HFF-Myc (cell line): ENCODE measurements at regions not wholly inside any gene's neighbourhood (a gene's known extent, or its start where the extent isn't known, plus 50 kb on each side); places are given as distances from the start of the nearest gene placed in this dataset.

ENCODE experiments used
- DNase-seq: peaks from one replicate; pipeline ENCODE4 v3.0.0-alpha.2; 2011; ENCODE audit warnings: low read depth; ENCODE audit errors: extremely low read depth
- H3K4me3 ChIP-seq: replicated peaks from 2 replicates; pipeline ENCODE4 v1.5.1; 2011; ENCODE audit warnings: low read depth, mild to moderate bottlenecking, control low read depth, low read length
- TF ChIP-seq, protein P1 (sequence below): IDR thresholded peaks from 2 replicates; pipeline ENCODE4 v1.5.1; 2012; ENCODE audit warnings: mild to moderate bottlenecking, low read depth, low read length, control low read depth; ENCODE audit errors: missing control alignments

DNA sequence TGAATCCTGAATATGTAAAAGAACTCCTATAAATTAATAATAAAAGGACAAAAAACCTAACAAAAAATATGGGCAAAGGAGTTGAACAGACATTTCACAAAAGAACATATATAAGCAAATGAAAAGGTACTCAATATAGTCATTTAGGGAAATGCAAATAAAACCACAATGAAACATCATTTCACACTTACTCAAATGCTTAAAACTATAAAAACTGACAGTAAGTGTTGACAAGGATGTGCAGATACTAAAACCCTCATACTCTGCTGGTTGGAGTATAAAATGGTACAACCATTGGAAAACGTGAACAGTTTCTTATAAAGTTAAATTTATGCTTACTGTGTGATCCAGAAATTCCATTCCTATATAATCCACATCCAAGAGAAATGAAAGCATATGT is 247.1 kb downstream of the GXYLT1 start:
- no peak overlapping the region for H3K4me3 ChIP-seq
- no peak for DNase-seq

DNA sequence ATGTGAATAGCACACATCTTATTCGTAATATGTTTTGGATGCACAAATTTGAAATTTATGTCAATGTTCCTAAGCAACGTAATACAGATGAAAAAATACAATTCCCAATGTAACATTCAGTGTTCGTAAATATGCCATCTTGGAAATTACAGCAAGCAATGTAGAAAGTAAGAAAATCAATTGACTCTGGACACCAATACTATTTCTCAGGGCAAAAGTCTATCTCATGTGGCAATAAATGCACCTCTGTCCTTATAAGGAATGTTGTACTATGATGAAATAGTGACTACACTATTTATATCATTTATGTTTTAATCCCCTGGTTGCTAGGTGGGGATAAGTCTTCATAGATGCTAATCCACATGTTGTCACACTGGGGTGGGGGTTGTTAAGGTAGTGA is 251.2 kb downstream of the GXYLT1 start:
- H3K4me3 ChIP-seq, result no peak overlapping the region
- DNase-seq, result no peak
- TF ChIP-seq, protein P1, sequence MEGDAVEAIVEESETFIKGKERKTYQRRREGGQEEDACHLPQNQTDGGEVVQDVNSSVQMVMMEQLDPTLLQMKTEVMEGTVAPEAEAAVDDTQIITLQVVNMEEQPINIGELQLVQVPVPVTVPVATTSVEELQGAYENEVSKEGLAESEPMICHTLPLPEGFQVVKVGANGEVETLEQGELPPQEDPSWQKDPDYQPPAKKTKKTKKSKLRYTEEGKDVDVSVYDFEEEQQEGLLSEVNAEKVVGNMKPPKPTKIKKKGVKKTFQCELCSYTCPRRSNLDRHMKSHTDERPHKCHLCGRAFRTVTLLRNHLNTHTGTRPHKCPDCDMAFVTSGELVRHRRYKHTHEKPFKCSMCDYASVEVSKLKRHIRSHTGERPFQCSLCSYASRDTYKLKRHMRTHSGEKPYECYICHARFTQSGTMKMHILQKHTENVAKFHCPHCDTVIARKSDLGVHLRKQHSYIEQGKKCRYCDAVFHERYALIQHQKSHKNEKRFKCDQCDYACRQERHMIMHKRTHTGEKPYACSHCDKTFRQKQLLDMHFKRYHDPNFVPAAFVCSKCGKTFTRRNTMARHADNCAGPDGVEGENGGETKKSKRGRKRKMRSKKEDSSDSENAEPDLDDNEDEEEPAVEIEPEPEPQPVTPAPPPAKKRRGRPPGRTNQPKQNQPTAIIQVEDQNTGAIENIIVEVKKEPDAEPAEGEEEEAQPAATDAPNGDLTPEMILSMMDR, result no peak

More for the DNA sequence above, 247.1 kb downstream of the GXYLT1 start:
- TF ChIP-seq, protein P1, result no peak

DNA sequence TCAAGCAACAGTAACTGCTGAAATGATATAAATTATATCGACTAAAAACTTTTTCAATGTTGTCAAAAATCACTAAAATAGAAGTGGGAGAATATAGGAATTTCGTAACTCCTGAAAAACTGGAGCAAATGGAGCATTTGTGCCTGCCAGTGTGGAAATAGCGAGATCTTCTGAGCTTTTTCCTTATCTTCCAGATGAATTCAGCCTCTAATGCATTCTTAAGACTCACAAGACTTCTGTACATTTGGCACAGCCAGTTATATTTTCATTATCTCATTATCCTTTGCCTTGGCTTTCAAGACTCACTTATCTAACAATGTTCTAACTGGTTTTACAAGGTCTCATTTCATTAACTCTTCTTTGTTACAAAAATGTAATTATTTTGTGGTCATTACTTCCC is 252.4 kb downstream of the GXYLT1 start:
- TF ChIP-seq, protein P1, result no peak

DNA sequence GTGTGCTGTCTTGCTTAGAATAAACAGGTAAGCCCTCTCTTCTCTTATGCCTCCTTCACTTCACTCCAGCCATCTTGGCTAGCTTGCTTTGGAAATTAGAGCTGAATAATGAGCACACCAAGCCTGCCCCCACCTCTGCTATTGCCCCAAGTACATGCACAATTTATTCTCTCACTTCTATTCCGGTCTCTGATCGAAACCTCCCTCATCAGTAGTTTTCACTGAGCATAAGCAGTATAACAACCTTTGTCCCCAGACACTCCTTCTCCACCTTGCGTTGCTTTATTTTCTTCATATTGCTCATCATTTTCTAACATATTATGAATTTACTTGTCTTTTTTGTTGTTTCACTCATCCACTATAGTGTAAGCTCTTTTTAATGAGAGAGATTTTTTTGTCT is 253.4 kb downstream of the GXYLT1 start:
- TF ChIP-seq, protein P1, result no peak
- no peak overlapping the region for H3K4me3 ChIP-seq
- no peak for DNase-seq

More for the DNA sequence above, 252.4 kb downstream of the GXYLT1 start:
- no peak overlapping the region for H3K4me3 ChIP-seq
- no peak for DNase-seq

DNA sequence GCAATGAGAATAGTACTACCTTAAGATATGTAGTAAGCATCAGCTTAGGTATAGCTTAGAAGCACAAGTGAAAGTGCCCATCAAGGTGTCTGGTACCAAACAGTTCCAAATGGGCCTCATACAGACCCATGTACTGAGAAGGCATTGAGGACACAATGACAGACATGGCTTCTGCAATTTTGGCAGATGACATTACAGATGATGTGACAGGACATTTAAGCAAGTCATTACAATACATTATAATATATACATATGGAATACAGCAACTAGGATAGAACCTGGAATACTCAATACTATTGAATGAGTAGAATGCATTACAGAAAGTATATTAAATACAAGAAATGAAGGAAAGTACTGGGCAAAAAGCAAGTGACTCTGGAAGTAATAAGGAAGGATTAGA is 256.4 kb downstream of the GXYLT1 start:
- TF ChIP-seq, protein P1, result no peak

DNA sequence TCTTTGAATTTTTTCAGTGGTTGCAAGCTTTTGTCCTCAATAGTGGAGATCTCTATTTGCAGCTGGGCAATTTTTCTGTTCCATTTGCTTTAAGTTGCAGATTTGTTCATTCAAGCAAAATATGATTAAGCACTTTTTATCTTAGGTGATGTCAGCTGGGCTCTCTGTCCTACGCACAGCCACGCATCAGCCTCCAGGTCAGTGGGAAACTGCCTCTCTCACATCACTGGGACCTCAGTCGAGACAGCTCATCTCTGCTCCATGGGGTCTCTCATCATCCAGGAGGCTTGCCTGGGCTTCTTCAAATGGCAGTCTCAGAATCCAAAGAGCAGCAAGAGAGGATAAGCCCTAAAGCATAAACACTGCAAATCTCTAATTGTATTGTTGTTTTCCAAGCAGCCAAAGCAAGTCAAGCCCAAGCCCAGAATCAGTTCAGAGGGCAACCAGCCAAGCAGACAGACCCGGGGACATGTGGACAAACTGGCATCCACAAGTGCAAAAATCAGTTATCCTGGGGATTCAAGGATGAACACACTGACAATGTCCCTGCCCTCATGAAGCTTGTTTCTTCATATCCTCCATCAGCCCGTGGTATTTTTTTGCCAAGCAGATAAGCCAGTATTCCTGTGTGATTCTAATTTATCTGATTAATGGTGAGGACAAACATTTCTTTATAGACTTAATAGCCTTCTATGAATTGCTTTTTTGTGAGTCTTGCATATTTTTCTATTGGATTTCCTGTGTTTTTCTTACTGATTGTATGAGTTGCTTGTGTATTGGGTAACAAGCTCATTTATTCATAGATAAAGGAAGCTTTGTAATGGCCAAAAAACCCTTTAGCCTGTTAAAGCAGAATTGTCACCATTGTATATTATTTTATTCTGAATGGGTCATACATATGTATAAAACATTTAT is 262.5 kb downstream of the GXYLT1 start:
- TF ChIP-seq, protein P1, result no peak

More for the DNA sequence above, 256.4 kb downstream of the GXYLT1 start:
- H3K4me3 ChIP-seq, result no peak overlapping the region
- DNase-seq, result no peak

More for the DNA sequence above, 262.5 kb downstream of the GXYLT1 start:
- DNase-seq, result no peak
- no peak overlapping the region for H3K4me3 ChIP-seq
